ENCODE measurements at regions not wholly inside any gene's neighbourhood (a gene's known extent, or its start where the extent isn't known, plus 50 kb on each side); places are given as distances from the start of the nearest gene placed in this dataset.

DNA sequence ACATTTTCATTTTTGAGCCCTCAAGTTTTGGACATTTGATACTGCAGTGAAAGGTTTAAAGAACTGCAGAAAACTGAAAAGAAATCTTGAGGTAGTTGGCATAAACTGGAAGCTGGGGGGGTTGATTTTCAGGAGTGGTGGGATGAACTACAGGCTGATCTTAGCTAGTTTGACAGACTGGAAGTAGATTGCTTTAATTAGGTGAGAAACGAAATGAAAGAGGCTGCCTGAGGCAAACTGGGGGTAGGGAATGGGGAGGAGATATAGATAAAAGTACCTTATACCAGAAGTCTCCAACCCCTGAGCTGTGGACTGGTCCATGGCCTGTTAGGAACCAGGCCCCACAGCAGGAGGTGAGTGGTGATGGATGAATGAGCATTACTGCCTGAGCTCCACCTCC, 101.4 kb upstream of the SPEF2 start:
- no peak for TF ChIP-seq POLR2AphosphoS5 (IDR thresholded peaks at IDR 0.05; ENCODE audit: low read depth, low read length)
- no peak for TF ChIP-seq POLR2A (IDR thresholded peaks at IDR 0.05; ENCODE audit: low read depth, low read length)
- no peak for TF ChIP-seq TAF1 (IDR thresholded peaks at IDR 0.05; ENCODE audit: borderline replicate concordance, low read depth, low read length)
